Lung (tissue), 11 donors: ENCODE measurements at regions not wholly inside any gene's neighbourhood (a gene's known extent, or its start where the extent isn't known, plus 50 kb on each side); places are given as distances from the start of the nearest gene placed in this dataset.
"Not testable (repeated sequence)": the region's sequence is repeated elsewhere in the genome, so short reads cannot be mapped to it uniquely, and the experiment has no call there.

Source experiments
- ATAC-seq: fragments of 200-7000 bp; cut with Tn5 transposase; one replicate; pipeline ENCODE4 v1.9.1; 2020; ENCODE audit warnings: moderate number of reproducible peaks; ENCODE audit not compliant: insufficient read depth, low FRiP score
- DNase-seq, 3 donors: peaks; one replicate each; pipeline ENCODE4 v3.0.0-alpha.2; 2013 to 2017
- H3K27ac ChIP-seq, 2 donors: one replicate each; pipeline ENCODE4 v1.5.1; 2013; ENCODE audit warnings: mild to moderate bottlenecking in 2 of 2, moderate library complexity in 2 of 2, control low read depth in 1 of 2, inconsistent platforms in 1 of 2, low read depth in 1 of 2, low read length in 1 of 2
- H3K27me3 ChIP-seq, 3 donors: one replicate each; pipeline ENCODE4 v1.5.1; 2013; ENCODE audit warnings: low read length in 2 of 3; ENCODE audit not compliant: control insufficient read depth in 3 of 3, insufficient read depth in 3 of 3
- H3K36me3 ChIP-seq, 4 donors: one replicate each; pipeline ENCODE4 v1.5.1; 2013; ENCODE audit warnings: low read length in 4 of 4, mild to moderate bottlenecking in 1 of 4, moderate library complexity in 1 of 4; ENCODE audit not compliant: control insufficient read depth in 4 of 4, insufficient read depth in 4 of 4
- H3K4me1 ChIP-seq, 5 donors: one replicate each; pipeline ENCODE4 v1.5.1; 2013; ENCODE audit warnings: low read length in 5 of 5, mild to moderate bottlenecking in 2 of 5, moderate library complexity in 1 of 5; ENCODE audit not compliant: control insufficient read depth in 5 of 5, insufficient read depth in 5 of 5
- H3K4me3 ChIP-seq: one replicate; pipeline ENCODE4 v1.5.1; 2013; ENCODE audit warnings: mild to moderate bottlenecking, control low read depth, moderate library complexity
- H3K9ac ChIP-seq, 2 donors: one replicate each; pipeline ENCODE4 v1.5.1; 2013; ENCODE audit warnings: low read length in 2 of 2, control low read depth in 1 of 2; ENCODE audit not compliant: insufficient read depth in 1 of 2
- H3K9me3 ChIP-seq, 4 donors: one replicate each; pipeline ENCODE4 v1.5.1; 2013; ENCODE audit warnings: low read length in 3 of 4, mild to moderate bottlenecking in 1 of 4, moderate library complexity in 1 of 4; ENCODE audit not compliant: control insufficient read depth in 4 of 4, insufficient read depth in 3 of 4
- WGBS, 2 donors: extraction: QIAGEN DNeasy Blood & Tissue Kit; methylation state at CpG; one replicate each; pipeline ENCODE4 v1.1.7; 2013; 5-methylcytosine and 5-hydroxymethylcytosine counted together
- TF ChIP-seq, protein P1 (sequence below): IDR thresholded peaks from 2 replicates; pipeline ENCODE4 v1.5.1; 2012; ENCODE audit warnings: mild to moderate bottlenecking; ENCODE audit errors: control extremely low read depth, extremely low read depth
- donor health status: control.
- donor health status: control.
- donor health status: Bipolar disorder and iron deficiency.
- donor health status: healthy.
- donor health status: DM: yes; HTN: yes; CAD: no.

DNA sequence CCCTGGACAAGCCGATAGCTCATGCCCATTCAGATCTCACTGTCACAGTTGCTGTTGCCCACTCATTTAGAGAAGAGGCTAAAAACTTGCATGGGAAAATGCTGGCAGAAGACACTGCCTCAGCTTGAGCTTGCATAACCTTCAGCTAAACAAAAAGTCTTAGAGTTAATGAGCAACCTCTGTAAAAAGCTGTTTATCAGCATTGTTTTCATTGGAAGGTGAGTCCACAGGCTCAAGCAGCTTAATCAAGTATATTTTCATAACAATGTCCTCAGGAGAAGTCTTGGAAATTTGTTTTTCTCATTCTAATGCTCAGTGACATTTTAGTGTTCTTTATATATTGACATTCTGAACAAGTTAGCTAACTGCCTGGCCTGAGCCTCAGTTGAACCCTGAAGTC is 872.9 kb downstream of the TMTC2 start:
- DNase-seq (peak in 1 of 3 donors; percentile 12), ATAC-seq (no peak)
- no peaks in the 10 kb centered on the region for H3K27me3 ChIP-seq
- H3K36me3 ChIP-seq: no peaks in the 10 kb centered on the region
- WGBS, 2 donors: 78 to 87% methylated on average over 1 of the region's 1 CpG
- H3K4me3 ChIP-seq: no peak overlapping the region
- H3K27ac ChIP-seq: no peak overlapping the region
- TF ChIP-seq, protein P1, sequence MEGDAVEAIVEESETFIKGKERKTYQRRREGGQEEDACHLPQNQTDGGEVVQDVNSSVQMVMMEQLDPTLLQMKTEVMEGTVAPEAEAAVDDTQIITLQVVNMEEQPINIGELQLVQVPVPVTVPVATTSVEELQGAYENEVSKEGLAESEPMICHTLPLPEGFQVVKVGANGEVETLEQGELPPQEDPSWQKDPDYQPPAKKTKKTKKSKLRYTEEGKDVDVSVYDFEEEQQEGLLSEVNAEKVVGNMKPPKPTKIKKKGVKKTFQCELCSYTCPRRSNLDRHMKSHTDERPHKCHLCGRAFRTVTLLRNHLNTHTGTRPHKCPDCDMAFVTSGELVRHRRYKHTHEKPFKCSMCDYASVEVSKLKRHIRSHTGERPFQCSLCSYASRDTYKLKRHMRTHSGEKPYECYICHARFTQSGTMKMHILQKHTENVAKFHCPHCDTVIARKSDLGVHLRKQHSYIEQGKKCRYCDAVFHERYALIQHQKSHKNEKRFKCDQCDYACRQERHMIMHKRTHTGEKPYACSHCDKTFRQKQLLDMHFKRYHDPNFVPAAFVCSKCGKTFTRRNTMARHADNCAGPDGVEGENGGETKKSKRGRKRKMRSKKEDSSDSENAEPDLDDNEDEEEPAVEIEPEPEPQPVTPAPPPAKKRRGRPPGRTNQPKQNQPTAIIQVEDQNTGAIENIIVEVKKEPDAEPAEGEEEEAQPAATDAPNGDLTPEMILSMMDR: no peak
- H3K4me1 ChIP-seq: peaks cover 0 to 8% (median 0%) of the 10 kb centered on the region in 5 donors
- H3K9ac ChIP-seq: no peak overlapping the region
- H3K9me3 ChIP-seq: no peaks in the 10 kb centered on the region

DNA sequence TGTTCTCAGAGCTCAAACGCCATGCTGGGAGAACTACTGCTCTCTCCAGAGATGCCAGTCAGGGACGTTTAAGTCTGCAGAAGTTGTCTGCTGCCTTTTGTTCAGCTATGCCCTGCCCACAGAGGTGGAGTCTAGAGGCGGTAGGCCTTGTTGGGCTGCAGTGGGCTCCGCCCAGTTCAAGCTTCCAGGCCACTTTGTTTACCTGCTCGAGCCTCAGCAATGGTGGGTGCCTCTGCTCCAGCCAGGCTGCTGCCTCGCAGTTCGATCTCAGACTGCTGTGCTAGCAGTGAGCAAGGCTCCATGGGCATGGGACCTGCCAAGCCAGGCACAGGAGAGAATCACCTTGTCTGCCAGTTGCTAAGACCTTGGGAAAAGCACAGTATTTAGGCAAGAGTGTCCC is 869.3 kb downstream of the TMTC2 start:
- not testable (repeated sequence) for H3K9ac ChIP-seq

DNA sequence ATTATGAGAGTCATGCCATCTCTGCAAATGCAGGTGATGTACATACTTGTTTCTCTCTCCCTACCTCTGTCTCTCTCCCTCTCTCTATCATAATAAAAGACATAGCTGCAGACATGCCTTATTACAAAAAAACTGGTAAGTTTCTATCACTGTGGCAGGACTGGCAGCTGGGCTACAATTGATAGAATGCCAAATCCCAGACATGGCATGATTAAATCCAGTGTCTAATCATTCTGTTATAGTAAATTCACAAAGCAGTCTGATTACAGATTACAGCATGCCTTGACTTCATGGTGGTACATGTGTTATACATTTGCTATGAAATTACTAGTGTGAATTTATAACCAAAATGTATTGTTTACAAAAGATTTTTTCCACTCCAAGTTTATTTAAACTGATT is 854.7 kb downstream of the TMTC2 start:
- no peak overlapping the region for H3K9ac ChIP-seq
- no peaks in the 10 kb centered on the region for H3K27me3 ChIP-seq
- H3K9me3 ChIP-seq: no peaks in the 10 kb centered on the region
- H3K36me3 ChIP-seq: no peaks in the 10 kb centered on the region
- H3K4me1 ChIP-seq: peaks cover 0 to 3% (median 0%) of the 10 kb centered on the region in 5 donors
- ATAC-seq (no peak), DNase-seq (no peak)
- TF ChIP-seq, protein P1: no peak
- no peak overlapping the region for H3K4me3 ChIP-seq
- H3K27ac ChIP-seq: no peak overlapping the region

More for the DNA sequence above, 869.3 kb downstream of the TMTC2 start:
- not testable (repeated sequence) for H3K4me1 ChIP-seq, H3K27ac ChIP-seq, H3K36me3 ChIP-seq, H3K9me3 ChIP-seq, DNase-seq, H3K4me3 ChIP-seq, H3K27me3 ChIP-seq, ATAC-seq
- WGBS, 2 donors: 82 to 84% methylated on average over 7 of the region's 7 CpGs

DNA sequence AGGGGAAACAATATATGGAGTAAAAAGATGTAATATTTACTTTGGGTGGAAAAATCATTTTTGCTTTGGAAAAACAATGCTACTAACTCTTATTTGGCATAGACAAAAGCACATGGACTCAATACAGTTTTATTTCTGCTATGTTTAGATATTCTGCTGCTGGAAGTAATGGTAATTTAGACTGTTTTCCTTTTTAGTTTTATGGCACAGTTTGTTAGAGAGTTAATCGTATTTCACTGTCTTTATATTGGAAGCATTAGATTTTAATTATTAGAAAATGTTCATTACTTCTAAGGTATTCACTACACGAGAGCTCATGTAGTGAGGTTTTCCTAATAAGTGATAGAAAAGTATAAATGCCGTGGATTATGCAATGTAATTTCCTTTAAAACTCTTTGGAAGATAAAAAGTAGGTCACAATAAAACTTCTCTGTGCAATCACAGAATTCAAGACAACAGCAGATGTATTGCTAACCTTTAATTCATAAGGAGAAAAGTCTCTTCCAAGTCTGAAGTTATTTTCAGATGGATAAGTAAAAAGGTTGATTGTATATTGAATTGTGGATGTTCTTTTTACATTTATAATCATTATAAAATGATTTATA is 851.8 kb downstream of the TMTC2 start:
- Histone ChIP-seq H3K4me1 (peaks cover 0 to 3% (median 0%) of the 10 kb centered on the region in 5 donors), H3K36me3 (no peaks in the 10 kb centered on the region), H3K4me3 (no peak overlapping the region), H3K9me3 (no peaks in the 10 kb centered on the region), H3K27ac (no peak overlapping the region), H3K27me3 (no peaks in the 10 kb centered on the region), H3K9ac (no peak overlapping the region)
- TF ChIP-seq, protein P1: no peak
- DNase-seq: no peak
- WGBS, 2 donors: 56 to 75% methylated on average over 3 of the region's 3 CpGs
- ATAC-seq: no peak
